ENCODE measurements at regions not wholly inside any gene's neighbourhood (a gene's known extent, or its start where the extent isn't known, plus 50 kb on each side); places are given as distances from the start of the nearest gene placed in this dataset.

DNA sequence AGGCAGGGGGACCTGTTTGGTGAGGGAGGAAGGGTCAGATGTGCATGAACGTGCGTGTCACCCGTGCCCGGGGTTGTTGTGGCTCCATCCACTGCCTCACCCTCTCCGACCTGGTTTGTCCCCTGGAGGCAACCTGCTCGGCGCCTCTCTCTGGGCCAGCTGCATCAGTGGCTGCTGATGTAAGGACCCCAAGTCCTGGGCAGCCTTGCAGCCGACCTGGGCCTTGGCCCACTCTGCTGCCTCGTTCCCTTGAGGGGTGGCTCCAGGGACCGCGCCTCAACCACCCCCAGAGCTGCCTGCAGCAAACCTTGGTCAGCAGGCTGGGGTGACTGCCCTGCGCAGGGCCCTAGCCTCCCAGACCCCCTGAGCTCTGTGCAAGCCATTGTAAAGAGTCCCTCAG, 351.7 kb downstream of the TMEM121 start:
- TF ChIP-seq, protein P1, sequence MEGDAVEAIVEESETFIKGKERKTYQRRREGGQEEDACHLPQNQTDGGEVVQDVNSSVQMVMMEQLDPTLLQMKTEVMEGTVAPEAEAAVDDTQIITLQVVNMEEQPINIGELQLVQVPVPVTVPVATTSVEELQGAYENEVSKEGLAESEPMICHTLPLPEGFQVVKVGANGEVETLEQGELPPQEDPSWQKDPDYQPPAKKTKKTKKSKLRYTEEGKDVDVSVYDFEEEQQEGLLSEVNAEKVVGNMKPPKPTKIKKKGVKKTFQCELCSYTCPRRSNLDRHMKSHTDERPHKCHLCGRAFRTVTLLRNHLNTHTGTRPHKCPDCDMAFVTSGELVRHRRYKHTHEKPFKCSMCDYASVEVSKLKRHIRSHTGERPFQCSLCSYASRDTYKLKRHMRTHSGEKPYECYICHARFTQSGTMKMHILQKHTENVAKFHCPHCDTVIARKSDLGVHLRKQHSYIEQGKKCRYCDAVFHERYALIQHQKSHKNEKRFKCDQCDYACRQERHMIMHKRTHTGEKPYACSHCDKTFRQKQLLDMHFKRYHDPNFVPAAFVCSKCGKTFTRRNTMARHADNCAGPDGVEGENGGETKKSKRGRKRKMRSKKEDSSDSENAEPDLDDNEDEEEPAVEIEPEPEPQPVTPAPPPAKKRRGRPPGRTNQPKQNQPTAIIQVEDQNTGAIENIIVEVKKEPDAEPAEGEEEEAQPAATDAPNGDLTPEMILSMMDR (conservative IDR thresholded peaks at IDR 0.05; ENCODE audit: low read depth, low read length), result no peak
- TF ChIP-seq EZH2 (IDR thresholded peaks at IDR 0.05; ENCODE audit: low read length, unreplicated experiment) (no peak), EZH2phosphoT487 (IDR thresholded peaks at IDR 0.05; ENCODE audit: borderline replicate concordance, low read length) (no peak)
